Smooth muscle cell (in vitro differentiated cells): ENCODE measurements at regions not wholly inside any gene's neighbourhood (a gene's known extent, or its start where the extent isn't known, plus 50 kb on each side); places are given as distances from the start of the nearest gene placed in this dataset.

Experiments
- DNase-seq: peaks from one replicate; lab custom pipeline; 2025; ENCODE audit not compliant: unreplicated experiment; lab: John Stamatoyannopoulos, UW
- H2AFZ ChIP-seq: fragments of 200-600 bp; sonication (generic); 2 replicates; pipeline ENCODE4 v1.6.0; 2016; ENCODE audit warnings: antibody characterized with exemption, low read depth, mild to moderate bottlenecking
- H3F3A ChIP-seq: fragments of 200-600 bp; sonication (generic); 2 replicates; pipeline ENCODE4 v1.6.0; 2017; ENCODE audit warnings: antibody characterized with exemption, low read depth
- H3K27ac ChIP-seq: fragments of 200-600 bp; sonication (generic); 2 replicates; pipeline ENCODE4 v1.5.1; 2016; ENCODE audit warnings: low read depth, mild to moderate bottlenecking
- H3K27me3 ChIP-seq: fragments of 200-600 bp; sonication (generic); 2 replicates; pipeline ENCODE4 v1.6.1; 2016; ENCODE audit warnings: low read depth, mild to moderate bottlenecking
- H3K36me3 ChIP-seq: fragments of 200-600 bp; sonication (generic); 2 replicates; pipeline ENCODE4 v1.5.1; 2016; ENCODE audit warnings: low read depth
- H3K4me1 ChIP-seq: fragments of 200-600 bp; sonication (generic); 2 replicates; pipeline ENCODE4 v1.5.1; 2016; ENCODE audit warnings: low read depth
- H3K4me2 ChIP-seq: fragments of 200-600 bp; sonication (generic); 2 replicates; pipeline ENCODE4 v1.6.0; 2016; ENCODE audit warnings: mild to moderate bottlenecking
- H3K4me3 ChIP-seq: fragments of 200-600 bp; sonication (generic); 2 replicates; pipeline ENCODE4 v1.5.1; 2016; ENCODE audit warnings: mild to moderate bottlenecking
- H3K79me2 ChIP-seq: fragments of 200-600 bp; sonication (generic); 2 replicates; pipeline ENCODE4 v1.6.0; 2016; ENCODE audit warnings: low read depth, mild to moderate bottlenecking
- H3K9ac ChIP-seq: fragments of 200-600 bp; sonication (generic); 2 replicates; pipeline ENCODE4 v1.6.0; 2016; ENCODE audit warnings: low read depth
- H3K9me3 ChIP-seq: fragments of 200-600 bp; sonication (generic); replicated peaks from 2 replicates; pipeline ENCODE4 v1.5.1; 2016; ENCODE audit warnings: low read depth
- H4K20me1 ChIP-seq: fragments of 200-600 bp; sonication (generic); 2 replicates; pipeline ENCODE4 v1.6.0; 2016; ENCODE audit warnings: low read depth
- WGBS: methylation state at CpG from one replicate; pipeline ENCODE4 v1.1.7; 2016; ENCODE audit warnings: low lambda C conversion rate; 5-methylcytosine and 5-hydroxymethylcytosine counted together
- TF ChIP-seq, protein P1 (sequence below): fragments of 200-600 bp; sonication (generic); IDR thresholded peaks from 2 replicates; pipeline ENCODE4 v1.5.1; 2017; ENCODE audit warnings: borderline replicate concordance, mild to moderate bottlenecking, antibody characterized with exemption; ENCODE audit not compliant: insufficient read depth, poor library complexity, severe bottlenecking

DNA sequence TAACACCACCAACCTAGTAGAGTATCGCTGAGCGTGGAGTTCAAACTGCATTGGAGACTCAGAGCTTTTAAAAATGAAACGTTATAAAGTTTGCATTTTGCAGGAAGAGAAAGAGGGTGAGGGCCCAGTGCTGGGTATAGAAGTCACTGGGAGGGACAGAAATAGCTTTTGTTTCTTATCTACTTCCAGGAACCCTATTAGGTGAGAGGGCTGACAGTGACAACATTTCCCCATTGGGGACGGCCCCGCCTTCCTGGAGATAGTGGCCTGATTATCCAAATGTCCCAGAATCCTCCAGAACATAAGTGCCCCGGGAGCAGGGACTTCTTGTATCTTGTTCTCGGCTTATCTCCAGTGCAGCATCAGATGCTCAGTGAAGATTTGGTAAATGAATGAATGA is 574.9 kb downstream of the PTPRU start:
- Histone ChIP-seq H3K36me3 (no peaks in the 10 kb centered on the region), H3K9ac (no peak overlapping the region), H3F3A (no peaks in the 10 kb centered on the region), H2AFZ (no peak overlapping the region), H3K4me3 (no peak overlapping the region), H3K27ac (no peak overlapping the region), H4K20me1 (no peaks in the 10 kb centered on the region), H3K4me2 (no peak overlapping the region), H3K4me1 (peaks cover 3% of the 10 kb centered on the region), H3K79me2 (no peaks in the 10 kb centered on the region), H3K9me3 (no peaks in the 10 kb centered on the region), H3K27me3 (peaks cover 77% of the 10 kb centered on the region)
- no peak for DNase-seq
- TF ChIP-seq, protein P1, sequence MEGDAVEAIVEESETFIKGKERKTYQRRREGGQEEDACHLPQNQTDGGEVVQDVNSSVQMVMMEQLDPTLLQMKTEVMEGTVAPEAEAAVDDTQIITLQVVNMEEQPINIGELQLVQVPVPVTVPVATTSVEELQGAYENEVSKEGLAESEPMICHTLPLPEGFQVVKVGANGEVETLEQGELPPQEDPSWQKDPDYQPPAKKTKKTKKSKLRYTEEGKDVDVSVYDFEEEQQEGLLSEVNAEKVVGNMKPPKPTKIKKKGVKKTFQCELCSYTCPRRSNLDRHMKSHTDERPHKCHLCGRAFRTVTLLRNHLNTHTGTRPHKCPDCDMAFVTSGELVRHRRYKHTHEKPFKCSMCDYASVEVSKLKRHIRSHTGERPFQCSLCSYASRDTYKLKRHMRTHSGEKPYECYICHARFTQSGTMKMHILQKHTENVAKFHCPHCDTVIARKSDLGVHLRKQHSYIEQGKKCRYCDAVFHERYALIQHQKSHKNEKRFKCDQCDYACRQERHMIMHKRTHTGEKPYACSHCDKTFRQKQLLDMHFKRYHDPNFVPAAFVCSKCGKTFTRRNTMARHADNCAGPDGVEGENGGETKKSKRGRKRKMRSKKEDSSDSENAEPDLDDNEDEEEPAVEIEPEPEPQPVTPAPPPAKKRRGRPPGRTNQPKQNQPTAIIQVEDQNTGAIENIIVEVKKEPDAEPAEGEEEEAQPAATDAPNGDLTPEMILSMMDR: no peak
- WGBS: 78% methylated on average over 7 of the region's 7 CpGs

DNA sequence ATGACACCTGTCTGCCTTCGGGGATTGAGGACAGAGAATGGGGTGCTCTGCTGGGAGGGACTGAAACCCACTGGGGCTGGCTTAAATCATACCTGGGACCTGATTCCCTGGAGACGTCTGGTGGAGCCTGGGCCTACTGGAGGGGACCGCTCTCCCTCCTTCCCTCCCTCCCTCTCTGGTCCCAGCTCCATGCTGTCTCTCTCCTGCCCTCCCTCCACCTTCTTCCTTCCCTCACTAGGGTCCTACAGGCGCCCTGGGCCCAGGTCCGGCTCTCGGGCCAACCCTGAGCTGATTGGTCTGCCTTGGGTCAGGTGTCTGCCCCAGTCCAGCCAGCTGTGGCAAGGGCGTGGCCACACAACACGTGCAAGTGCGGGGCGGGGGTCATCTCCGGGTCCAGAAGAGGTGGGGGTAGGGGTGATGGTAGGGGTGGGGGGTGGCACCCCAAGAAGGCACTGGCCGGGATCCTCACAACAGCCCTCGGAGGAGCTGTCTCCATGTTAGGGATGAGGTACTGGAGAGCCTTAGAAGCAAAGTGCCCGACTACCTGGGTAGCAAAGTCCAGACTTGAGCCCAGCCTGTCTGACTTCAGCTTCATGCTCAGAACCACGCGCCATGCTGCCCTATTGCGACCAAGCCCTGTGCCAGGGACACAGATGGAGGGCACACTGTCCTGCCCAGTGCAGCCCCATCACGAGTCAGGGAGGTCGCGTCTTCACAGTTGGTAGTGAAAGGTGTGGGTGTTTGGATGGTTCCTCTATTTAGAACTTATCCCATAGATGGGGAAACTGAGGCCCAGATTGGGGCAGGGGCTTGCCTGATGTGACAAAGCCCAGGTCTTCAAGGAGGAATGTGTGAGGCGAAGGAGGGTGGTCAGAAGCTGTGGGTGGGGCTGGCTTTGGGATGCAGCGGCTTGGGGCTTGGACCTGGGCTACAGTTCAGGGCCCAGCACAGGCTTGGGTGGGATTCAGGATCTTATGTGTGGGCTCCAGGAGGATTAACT is 574.1 kb downstream of the PTPRU start:
- Histone ChIP-seq H3K4me1 (peaks cover 3% of the 10 kb centered on the region), H3F3A (no peaks in the 10 kb centered on the region), H3K79me2 (no peaks in the 10 kb centered on the region), H3K4me2 (no peak overlapping the region), H2AFZ (no peak overlapping the region), H3K36me3 (no peaks in the 10 kb centered on the region), H3K27ac (no peak overlapping the region), H3K4me3 (no peak overlapping the region), H3K27me3 (peaks cover 71% of the 10 kb centered on the region), H3K9ac (no peak overlapping the region), H3K9me3 (no peaks in the 10 kb centered on the region), H4K20me1 (no peaks in the 10 kb centered on the region)
- DNase-seq: no peak
- whole genome bisulfite sequencing: 91% methylated on average over 19 of the region's 22 CpGs
- TF ChIP-seq, protein P1: no peak

DNA sequence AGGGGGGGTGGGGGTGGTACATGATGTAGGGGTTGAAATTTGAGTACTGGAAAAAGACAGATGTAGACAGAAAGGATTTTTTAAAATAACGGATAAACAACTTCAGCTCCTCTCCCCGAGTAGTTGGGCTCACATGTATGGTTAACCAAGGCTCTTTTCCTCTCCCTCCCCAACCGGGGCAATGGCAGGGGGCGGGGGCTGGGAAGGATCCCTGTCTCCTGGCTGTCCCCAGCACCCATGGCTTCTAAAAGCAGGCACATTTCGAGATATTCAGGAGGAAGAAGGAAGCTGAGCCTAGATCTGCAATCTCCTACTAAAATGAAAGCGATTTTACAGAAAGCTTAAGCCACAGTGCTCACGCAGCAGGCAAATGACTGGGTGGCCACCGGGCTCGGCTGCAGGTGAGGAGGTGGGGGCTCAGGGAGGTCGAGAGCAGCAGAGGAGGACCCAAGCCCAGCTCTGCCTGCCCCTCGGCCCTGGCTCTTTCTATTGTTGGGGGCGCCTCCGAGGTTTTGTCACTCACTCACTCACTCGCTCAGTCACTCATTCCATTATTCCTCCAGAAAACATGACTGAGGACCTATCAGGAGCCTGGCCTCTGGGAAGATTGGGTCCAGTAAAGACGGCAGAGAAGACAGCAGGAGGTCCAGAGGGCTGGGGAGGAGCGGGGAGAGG is 573.3 kb downstream of the PTPRU start:
- peaks cover 70% of the 10 kb centered on the region for H3K27me3 ChIP-seq
- 81% methylated on average over 16 of the region's 16 CpGs for WGBS
- H3K4me1 ChIP-seq: peaks cover 3% of the 10 kb centered on the region
- no peak overlapping the region for H3K9ac ChIP-seq
- H3K4me2 ChIP-seq: no peak overlapping the region
- no peaks in the 10 kb centered on the region for H3F3A ChIP-seq
- no peak overlapping the region for H2AFZ ChIP-seq
- H4K20me1 ChIP-seq: no peaks in the 10 kb centered on the region
- no peak for DNase-seq
- TF ChIP-seq, protein P1: no peak
- no peak overlapping the region for H3K27ac ChIP-seq
- H3K4me3 ChIP-seq: no peak overlapping the region
- no peaks in the 10 kb centered on the region for H3K36me3 ChIP-seq
- H3K79me2 ChIP-seq: no peaks in the 10 kb centered on the region
- no peaks in the 10 kb centered on the region for H3K9me3 ChIP-seq
